Brain microvascular endothelial cell (primary cell): ENCODE measurements at regions not wholly inside any gene's neighbourhood (a gene's known extent, or its start where the extent isn't known, plus 50 kb on each side); places are given as distances from the start of the nearest gene placed in this dataset.

Source experiments
- DNase-seq: peaks from one replicate; pipeline ENCODE4 v3.0.0-alpha.2; 2020
- H3K27ac ChIP-seq: fragments of 250-450 bp; sonication (Bioruptor Pico); 2 replicates; pipeline ENCODE4 v1.5.1; 2020; ENCODE audit warnings: mild to moderate bottlenecking, moderate library complexity
- H3K27me3 ChIP-seq: fragments of 250-450 bp; sonication (Bioruptor Pico); replicated peaks from 2 replicates; pipeline ENCODE4 v1.5.1; 2020; ENCODE audit warnings: mild to moderate bottlenecking
- H3K36me3 ChIP-seq: fragments of 250-450 bp; sonication (Bioruptor Pico); replicated peaks from 2 replicates; pipeline ENCODE4 v1.5.1; 2020; ENCODE audit warnings: mild to moderate bottlenecking
- H3K4me3 ChIP-seq: 2 replicates; pipeline ENCODE4 v1.5.1; 2011; ENCODE audit warnings: low read depth, mild to moderate bottlenecking, control low read depth, low read length, moderate library complexity
- CTCF ChIP-seq: IDR thresholded peaks from 2 replicates; pipeline ENCODE4 v1.5.1; 2011; ENCODE audit warnings: low read depth, mild to moderate bottlenecking, moderate library complexity, low read length, control low read depth, inconsistent platforms; ENCODE audit errors: missing control alignments
- in situ Hi-C: cut with HindIII; loops from 2 replicates; pipeline ENCODE4 v1.10.0; 2017; ENCODE audit warnings: low sequenced_read_pairs, low pct_ligation_motif_present

DNA sequence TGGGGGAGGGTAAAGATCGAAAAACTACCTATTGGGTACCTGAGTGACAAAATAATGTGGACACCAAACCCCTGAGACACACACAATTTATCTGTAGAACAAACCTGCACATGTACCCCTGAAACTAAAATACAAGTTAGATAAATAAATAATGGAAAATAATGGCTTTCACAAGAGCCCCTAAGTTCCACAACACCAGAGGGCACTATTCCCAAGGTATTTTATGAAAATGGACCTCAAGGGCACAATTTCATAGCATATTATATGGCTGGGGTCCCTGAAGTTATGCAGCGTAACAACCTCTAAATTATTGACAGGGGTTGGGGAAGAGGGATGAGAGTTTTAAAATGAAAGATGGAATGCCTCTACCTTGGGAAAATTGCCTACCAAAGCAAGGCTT, 81.3 kb upstream of the TMEM33 start:
- DNase-seq = no peak
- Histone ChIP-seq H3K27ac (no peak overlapping the region), H3K36me3 (no peaks in the 10 kb centered on the region), H3K27me3 (peaks cover 2% of the 10 kb centered on the region), H3K4me3 (no peak overlapping the region)
- peak; percentile 26 for TF ChIP-seq CTCF
- in situ Hi-C loops = no loop called here

DNA sequence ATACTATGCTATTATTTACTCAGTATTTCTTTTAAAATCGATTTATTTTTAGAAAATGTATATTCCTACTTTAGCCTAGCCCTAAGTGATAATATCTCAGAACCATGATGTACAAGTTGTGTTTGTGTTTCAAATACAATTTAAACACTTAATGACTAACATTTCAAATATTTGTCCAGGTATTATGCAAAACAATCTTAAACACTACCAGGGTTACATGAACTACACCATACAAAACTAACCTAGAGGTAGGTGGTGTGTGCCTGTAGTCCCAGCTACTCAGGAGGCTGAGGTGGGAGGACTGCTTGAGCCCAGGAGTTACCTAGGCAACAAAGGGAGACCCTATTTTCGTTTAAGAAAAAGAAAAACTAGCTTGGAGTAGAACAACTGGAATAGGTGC, 83.0 kb upstream of the TMEM33 start:
- no peaks in the 10 kb centered on the region for H3K27me3 ChIP-seq
- in situ Hi-C loops = no loop called here
- no peak for TF ChIP-seq CTCF
- H3K4me3 ChIP-seq = no peak overlapping the region
- no peaks in the 10 kb centered on the region for H3K36me3 ChIP-seq
- DNase-seq = no peak
- H3K27ac ChIP-seq = no peak overlapping the region

GRCh38 chr4:41851621-41852020, 83.6 kb upstream of the TMEM33 start:
- H3K4me3 ChIP-seq = no peak overlapping the region
- DNase-seq = no peak
- in situ Hi-C loops = no loop called here
- H3K27ac ChIP-seq = no peak overlapping the region
- H3K36me3 ChIP-seq = no peaks in the 10 kb centered on the region
- no peaks in the 10 kb centered on the region for H3K27me3 ChIP-seq
- TF ChIP-seq CTCF = no peak

DNA sequence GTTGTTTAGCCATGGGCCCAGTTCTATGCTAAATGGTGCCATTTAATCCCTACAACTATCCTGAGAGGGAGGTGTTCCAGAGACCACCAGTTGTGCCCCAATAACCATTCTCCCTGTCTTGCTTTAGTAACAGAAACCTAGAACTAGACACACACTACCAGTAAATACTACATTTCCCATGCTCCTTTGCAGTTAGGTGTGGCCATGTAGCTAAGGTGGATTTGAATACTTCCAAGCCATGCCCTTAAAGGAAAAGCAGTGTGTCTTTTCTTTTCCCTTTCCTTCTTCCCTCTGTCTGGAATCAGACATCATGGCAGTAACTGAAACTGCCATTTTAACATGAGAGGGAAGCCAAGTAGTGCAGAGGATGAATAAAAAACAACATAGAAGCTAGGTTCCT, 90.9 kb upstream of the TMEM33 start:
- Histone ChIP-seq H3K27ac (no peak overlapping the region), H3K4me3 (no peak overlapping the region), H3K27me3 (no peaks in the 10 kb centered on the region), H3K36me3 (no peaks in the 10 kb centered on the region)
- no peak for TF ChIP-seq CTCF
- in situ Hi-C loops = no loop called here
- DNase-seq = no peak

DNA sequence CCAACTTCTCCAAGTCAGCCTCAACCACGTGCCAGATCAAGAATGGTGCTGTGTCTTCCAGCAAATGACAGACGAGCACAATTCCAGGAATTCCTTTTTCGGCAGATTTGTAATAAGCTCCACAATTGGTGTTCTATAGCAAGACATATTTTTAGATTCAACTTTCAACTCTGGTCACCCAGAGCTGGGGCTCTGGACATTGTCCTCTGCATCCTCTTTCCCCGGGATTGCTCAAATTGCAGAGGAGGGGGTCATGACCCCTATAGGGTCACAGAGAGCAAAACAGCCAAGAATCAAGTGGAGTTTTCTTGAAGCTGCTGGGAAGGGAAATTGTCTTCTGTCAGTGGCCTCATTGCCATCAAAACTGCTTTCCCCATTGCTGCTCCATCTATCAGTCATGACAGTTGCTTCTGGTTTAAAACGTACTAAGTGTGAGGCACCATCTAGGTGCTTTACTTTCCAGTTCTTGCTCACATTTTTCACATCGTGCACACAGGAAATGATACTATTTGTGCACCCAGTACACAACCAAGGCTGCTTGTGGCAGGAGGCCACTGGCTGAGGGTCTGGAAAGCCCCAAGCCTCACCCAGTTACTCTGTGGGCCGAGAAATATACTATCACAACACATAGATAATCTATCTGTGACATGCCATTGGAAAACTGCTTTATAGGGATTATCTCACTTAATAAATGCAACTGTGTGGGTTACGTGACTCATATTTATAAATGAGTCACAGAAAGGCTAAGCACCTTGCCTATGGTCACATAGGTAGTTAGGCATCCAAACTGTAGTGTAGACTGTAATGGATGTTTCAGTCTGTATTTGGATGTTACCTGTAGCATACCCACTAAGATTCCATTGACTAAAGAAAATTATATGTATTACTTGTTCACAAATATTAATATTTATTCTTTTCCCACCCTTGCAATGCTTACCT, 91.7 kb upstream of the PHOX2B start:
- H3K36me3 ChIP-seq = no peaks in the 10 kb centered on the region

More for the DNA sequence above, 91.7 kb upstream of the PHOX2B start:
- Histone ChIP-seq H3K27me3 (no peaks in the 10 kb centered on the region), H3K4me3 (no peak overlapping the region), H3K27ac (no peak overlapping the region)
- in situ Hi-C loops = no loop called here
- no peak for TF ChIP-seq CTCF
- DNase-seq = no peak
